NCI-H446 treated with DMSO at 0.1 percent for 48 hours (cell line): ENCODE measurements at regions not wholly inside any gene's neighbourhood (a gene's known extent, or its start where the extent isn't known, plus 50 kb on each side); places are given as distances from the start of the nearest gene placed in this dataset.

ENCODE experiments used
- DNase-seq: peaks from one replicate; lab custom pipeline; 2025; lab: John Stamatoyannopoulos, UW

DNA sequence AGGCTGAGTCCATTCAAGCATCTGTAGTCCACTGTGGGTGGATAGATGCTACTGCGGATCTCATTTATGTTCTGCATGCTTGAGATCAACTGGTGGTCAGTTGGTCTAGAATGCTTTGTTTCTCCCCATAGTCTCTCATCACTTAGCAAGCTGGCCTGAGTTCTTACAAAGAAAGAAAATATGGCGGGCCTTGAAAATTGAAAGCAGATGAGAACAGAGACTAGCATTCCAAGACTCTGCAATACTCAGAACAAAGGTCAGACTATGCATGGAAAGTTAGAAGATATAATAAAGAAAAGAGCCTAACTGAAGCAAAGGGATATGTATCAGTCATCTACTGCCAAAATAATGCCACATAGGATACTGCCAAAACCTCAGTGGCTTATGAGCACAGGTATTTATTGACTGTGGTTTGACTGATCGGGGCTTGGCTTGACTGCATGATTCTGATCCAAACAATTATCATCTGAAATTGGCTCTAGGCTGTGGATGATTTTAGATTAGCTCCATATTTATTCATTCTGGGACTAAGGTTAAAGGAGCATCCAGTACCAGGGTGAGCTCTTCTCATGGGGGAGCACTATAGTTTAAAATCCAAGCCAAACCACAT lies 258.9 kb downstream of the TAF11L14 start:
- DNase-seq, result no peak

DNA sequence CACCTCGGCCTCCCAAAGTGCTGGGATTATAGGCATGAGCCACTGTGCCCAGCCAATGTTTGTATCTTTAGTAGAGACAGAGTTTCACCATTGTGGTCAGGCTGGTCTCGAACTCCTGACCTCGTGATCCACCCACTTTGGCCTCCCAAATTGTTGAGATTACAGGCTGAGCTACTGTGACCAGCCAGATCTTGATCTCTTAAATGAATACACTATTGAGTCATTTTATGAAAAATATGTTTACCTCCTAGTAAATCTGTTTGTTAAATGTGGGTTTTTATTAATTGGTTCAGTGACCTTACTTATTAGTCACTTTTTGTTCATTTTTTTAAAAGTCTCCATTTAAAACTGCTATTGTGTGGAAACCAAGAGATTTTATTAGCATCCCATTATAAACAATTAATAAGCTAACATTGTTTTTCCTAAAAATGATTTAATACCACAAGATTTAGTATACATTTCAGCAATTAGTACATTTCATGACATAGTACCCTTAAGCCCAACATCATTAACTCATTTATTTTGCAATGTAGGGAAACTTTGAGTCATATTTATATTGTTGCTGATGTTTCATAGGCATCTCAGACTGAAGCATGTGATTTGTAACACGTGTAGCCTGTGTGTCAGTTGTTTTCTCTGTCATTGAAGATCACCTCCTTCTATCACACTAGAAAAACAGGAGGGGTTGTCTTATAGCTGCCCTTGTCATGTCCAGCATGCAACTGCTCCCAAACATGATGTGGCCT lies 261.2 kb downstream of the TAF11L14 start:
- DNase-seq, result no peak

DNA sequence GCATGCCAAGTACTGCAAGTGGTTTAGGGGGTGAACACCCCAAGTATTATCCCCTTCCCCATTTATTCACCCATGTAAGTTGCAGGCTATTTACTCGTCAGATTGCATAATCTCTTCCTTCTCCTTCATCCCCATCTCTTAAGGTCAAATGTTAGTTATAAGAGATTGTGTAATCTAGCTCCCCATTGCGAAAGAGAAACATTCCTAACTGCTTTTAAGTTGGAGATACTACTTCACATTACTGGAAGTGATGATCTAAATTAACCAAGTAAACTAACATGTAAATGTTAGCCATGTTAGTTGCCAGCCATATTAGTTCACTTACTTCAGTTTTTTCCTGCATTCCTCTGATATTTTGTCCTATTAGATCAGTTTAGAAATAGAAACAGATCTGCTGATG lies 262.3 kb downstream of the TAF11L14 start:
- DNase-seq, result no peak

DNA sequence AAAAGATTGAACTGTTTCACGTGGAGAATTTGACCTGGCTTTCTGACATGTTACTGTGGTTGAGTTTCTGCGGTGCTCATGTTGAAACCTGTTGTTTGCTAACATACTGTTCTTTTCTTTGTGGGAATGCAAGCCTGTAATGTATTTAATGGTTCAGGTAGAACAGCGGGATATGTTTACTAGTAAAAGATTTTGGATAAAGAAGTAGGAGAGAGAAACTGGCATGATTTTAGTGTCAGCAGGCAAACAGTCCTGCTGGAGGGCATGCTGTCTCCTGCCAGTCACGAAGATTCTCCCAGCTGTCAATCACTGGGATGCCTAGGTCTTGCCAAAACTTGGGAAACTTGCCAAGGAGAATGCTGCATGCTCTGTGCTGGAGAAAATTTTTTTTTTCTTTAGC lies 263.5 kb downstream of the TAF11L14 start:
- peak; percentile 90 for DNase-seq

DNA sequence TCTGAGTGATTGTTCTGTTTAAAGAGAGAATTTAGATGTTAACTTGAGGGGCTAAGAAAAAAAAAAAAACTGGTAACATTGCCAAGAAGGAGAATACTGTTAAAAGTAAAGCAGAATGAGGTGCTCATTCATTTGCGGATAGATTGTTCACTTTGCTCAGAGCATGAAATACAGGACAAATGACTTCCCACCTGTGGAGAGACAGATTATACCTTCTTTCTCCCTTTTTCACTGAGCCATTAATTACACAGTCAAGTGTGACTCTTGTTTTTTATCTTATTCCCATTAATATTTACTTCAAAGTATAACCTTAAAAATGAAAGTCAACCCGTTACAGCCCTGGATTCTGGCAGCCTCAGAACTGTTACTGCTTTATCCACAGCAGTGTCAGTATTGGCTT lies 264.5 kb downstream of the TAF11L14 start:
- no peak for DNase-seq

DNA sequence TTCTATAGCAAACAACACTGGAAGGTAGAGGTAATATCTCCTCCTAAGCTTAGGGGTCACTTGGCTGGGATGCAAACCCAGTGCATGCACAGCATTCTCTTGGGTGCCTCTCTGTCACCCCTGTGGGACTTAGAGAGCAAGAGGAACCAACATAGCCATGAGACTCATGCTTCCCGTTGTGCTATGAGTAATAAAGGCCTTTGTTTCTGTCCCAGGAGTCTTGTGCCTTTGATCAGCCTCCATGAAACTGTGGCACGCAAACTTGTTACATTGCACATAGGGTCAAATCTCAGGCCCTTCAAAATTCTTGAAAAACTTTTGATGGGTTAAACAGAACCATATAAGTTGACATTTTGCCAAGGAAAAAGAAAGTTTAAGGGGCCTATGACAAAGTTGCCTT lies 272.8 kb downstream of the TAF11L14 start:
- DNase-seq, result no peak

DNA sequence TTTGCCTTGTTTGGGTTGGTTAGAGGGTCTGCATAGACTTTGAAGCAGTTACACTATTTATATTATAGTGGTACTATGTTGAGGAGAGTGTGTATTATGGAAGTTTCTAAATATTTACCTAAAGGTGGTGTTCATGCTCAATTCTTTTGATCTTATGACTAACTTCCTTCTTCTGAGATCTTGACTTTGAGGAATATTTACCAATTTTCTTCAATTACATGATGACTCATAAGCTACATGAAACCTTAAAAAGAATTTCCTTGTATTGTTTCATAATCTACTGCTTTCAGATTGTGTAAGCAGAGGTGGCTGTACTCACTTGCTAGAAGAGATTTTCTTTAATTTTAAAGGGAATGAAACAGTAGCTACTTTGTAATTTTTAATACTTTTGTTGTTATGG lies 276.1 kb downstream of the TAF11L14 start:
- no peak for DNase-seq

DNA sequence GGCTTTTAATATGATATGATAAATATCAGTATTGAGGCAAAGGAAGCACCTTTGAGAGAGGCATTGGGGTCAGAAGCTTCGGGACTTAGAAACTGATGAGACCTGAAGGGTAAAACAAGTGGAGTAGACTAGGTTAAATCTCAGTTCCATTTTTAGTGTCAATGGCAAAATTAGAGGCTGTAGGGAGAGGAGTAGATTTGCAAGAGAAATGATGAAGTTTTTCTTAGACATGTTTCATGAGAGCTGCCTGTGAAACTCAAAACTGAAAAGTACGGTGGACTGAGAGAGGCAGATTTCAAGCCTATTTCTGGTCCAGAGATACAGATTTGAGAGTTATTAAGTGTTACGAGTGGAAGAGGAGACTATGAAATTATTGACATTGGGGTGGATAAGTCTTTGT lies 278.5 kb downstream of the TAF11L14 start:
- DNase-seq, result no peak

DNA sequence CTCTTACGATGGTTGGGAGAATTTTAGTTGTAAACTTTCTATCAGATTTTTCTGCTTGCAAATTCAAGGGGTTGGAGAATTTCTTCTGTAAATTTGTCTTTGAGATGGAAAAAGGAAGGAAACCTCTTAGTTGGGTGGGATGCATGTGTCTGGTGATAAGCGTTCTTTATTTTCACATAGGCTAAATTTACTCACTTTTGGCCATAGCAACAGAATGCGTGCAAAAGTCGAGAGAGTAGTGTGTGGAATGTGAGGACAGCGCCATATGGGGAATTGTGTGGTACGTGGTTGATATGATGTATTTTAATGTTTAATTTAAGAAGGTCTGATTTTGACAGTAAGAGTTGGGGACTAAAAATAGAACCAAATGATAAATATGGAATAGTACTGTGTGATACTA lies 282.2 kb downstream of the TAF11L14 start:
- DNase-seq, result no peak

DNA sequence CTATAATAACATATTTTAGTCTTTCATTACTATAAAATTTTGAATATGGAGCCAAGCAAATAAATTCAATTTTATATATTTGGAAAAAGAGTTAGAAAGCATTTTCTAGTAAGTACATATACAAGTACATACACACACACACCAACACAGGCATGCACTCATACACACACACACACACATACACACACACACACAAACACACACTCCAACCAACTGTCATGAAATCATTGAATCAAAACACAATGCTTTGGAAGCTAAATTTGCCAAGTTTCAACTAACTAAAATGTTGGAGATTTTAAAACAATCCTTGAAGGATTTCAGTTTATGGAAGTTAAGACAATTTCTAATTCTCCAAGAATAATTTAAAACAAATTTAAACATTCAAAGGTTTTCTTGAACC lies 283.2 kb downstream of the TAF11L14 start:
- no peak for DNase-seq

DNA sequence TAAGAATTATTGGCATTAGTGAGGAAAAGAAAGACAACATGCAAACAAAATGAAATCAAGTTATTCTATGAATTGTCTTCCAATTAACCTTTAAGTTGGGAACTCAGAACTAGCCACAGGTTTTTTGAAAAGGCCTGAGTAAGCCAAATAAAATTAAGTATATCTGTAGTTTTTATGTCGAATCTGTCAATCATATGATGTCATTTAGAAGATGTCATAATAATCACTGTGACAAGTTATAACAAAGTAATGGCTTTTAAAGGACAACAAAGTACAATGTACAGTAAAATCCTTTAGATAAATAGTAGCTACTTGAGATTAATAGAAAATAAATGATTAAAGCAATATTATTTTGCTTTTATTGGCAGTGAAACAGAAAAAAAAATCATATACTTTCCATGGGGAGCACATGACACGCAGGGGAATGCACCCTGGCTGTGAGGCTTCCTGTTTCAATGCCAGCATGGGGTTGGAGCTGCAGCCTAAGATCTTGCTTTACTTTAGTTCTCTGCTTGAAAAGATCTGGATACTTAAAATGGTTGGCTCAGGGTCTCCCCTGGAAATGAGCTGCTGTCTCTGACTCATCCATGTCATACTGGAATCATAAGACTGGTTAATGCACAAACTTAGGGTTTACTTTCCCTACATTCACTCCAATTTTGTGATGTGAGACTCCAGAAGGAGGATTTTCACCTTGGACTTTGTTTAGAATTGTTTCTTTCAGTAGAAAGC lies 284.3 kb downstream of the TAF11L14 start:
- DNase-seq, result peak; percentile 46

DNA sequence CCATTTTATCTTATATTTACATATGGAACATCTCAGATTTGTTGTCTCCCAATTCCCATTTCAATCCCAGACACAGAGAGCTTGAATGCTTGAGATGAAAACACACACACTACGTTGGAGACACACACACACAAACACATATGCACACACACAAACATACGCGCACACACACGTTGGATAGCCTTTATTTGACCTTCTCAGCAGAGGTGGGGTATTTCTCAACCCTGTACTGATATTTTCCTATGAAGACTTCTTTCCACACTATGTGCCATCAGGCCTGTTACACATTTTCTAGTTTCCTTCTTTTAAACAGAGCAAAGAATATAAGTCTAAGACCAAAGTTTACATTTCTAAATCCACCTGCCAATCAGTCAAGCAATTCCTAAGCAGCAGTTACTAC lies 291.0 kb downstream of the TAF11L14 start:
- DNase-seq, result no peak

DNA sequence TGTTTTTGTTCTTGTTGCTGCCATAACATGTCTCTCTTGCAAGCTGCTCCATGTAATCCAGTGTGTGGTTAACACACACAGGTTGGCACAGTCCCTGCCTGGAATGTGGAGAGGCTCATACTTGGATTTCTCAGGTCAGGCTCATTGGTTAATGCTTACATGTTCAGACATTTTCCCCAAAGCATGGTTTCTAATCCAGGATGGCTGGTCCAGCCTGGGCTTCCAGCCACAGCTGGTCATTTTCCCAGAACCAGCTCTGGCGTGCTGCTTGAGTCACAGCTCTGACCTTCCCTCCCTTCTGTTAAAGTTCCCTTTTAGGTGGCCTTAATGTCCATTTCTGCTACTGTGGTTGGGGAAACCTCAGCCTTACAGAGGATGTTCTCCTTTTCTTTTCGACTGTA lies 294.3 kb downstream of the TAF11L14 start:
- no peak for DNase-seq

DNA sequence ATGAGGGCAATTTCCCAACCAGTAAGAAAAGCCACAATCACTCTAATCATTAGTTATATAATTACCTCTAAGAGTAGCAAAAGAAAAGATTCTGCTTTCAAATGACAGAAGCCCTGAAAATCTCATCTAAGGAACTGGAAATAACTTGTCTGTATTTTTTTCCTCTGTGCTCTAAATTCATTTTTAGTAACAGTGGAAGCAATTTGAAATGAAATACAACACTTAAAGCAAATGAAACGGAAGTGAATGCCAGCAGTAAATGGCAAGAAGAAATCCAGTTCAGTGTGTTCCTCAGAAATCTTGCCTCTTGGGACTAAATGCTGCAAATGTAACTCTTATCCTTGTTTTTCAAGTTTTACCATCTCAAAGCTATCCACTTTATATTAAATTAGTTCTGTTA lies 294.9 kb downstream of the TAF11L14 start:
- no peak for DNase-seq

DNA sequence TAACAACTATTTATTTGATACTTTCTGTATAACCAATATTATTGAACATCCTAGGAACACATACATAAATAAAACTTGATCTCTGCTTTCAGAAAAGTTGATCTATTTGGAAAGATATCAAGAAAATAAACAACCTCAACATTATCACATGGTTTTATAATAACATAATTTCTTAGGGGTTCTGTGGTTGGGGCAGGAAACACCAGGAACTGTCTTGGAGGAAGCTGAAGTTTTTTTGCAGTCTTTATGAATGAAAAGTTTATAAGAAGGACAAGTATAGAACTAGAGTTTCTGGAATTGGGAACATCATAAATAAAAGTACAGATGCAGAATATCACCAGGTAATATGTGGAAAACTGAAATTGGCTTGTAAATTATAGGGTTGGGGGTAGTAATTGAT lies 296.1 kb downstream of the TAF11L14 start:
- DNase-seq, result no peak

DNA sequence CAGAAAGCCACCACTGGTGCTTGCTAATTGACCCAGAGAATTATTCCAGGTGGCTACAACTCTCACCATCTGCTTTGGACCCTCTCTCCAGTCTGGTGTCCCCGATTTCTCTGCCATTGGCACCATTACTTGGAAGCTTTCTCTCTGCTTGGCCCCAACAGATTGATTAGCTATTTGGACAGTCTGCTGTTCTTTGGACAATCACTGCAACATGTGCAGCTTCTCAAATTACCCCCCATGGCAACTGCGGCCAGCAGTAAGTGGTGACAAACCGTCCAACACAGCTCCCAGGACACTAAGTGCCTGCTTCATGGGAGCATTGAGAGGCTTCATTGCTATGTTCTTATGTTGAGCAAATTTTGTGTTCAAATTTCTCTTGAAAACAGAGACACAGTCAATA lies 309.8 kb downstream of the TAF11L14 start:
- DNase-seq, result peak; percentile 90

DNA sequence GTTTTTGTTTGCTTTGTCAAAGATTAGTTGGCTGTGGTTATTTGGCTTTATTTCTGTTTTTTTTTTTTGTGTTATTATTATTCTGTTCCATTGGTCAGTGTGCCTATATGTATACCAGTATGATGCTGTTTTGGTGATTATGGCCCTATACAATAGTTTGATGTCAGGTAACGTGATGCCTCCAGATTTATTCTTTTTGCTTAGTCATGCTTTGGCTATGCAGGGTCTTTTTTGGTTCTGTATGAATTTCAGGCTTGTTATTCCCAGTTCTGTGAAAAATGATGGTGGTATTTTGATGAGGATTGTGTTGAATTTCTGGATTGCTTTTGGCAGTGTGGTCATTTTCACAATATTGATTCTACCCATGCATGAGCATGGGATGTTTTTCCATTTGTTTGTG lies 312.8 kb downstream of the TAF11L14 start:
- no peak for DNase-seq

DNA sequence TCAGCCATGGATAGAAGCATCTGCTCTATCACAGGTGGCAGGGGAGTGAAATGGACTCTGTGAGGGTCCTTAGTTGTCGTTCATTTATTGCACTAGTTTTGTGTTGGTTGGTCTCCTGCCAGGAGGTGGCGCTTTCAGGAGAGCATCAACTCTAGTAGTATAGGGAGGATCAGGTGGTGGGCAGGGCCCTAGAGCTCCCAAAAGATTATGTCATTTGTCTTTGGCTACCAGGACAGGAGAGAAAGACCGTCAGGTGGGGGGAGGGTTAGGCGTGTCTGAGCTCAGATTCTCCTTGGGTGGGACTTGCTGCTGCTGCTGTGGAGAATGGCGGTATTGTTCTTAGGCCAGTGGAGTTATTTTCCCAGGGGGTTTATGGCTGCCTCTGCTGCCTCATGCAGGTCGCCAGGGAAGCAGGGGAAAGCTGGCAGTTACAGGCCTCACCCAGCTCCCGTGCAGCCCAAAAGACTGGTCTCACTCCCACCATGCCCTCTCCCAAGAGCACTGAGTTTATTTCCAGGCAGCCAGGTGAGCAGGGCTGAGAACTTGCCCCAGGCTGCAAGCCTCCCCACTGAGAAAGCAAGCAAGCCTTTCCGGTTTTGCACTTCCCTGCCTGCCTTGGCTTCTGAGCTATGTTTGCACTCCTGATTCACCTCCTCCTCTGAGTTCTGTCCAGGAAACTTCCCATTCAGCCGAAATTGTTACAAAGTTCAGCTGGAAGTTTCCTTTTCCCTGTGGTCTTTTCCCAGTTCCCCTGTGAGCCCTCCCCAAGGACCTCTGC lies 317.3 kb downstream of the TAF11L14 start:
- DNase-seq, result no peak

DNA sequence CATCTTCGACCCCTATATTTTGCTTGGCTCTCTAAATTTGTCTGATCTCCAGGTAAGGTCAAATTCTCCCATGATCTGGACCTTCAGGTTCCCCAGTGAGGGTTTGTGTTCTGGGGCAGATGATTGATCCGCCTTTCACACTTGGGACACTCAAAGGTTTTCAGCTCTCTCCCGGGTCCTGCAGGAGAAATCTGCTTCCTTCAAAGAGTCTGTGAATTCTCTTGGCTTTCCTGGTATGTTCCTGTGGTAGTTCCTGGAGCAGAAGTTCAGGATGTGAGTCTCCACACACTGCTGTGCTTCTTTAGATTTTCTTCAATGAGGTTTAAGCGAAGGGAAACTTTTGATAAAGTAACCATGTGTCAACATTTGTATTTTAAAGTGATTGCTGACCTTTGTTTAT lies 318.0 kb downstream of the TAF11L14 start:
- no peak for DNase-seq

DNA sequence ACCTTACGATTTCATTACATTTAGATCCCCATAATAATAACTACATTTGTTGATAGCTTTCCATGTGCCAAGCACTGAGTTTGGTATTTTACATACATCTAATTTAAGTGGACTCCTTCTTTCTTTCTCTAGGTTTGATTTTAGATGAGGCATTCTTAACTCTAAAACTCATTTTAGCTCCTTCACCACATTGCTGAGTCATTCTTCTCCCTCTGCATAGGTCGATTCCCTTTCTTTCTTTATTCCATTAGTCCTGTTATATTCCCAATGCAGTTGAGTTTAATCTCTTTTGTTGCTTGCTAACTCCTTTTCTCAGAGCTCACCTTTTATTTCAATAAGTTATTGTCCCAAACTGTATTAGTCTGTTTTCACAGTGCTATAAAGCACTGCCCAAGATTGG lies 329.8 kb downstream of the TAF11L14 start:
- no peak for DNase-seq

DNA sequence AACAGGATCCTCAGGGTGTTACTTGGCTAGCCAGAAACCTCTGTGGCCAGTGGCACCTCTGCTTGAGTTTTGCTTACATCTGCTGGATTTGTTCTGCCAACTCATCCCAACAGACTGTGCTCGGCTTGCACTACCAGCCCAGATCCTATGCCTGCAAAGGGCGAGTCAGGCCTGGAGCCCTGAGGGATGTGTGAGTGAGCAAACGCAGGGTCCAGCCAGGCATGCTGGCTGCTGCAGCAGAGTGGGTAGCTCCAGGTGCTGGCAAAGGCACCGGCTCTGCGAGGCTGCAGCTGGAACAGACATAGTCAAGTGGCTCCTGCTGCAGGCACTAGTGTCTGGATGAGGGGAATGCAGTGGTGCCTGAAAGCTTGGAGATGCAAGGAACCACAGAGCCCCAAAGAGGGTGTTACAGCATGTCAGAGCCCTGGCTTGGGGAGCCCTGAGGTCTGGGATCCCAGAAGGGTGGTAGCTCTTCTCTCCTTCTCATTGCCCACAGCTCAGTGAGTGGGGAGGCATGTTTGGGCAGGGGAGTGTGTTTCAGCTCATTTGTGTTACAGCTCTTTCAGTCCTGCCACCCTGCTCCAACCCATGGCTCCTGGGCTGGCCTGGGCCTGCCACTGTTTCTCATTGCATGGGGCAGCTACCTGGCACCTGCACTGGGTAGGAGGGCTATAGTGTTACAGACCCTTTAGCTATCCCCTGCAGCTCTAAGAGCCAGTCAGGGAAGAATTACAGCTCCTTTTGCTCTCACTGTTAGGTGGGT lies 332.6 kb downstream of the TAF11L14 start:
- no peak for DNase-seq

DNA sequence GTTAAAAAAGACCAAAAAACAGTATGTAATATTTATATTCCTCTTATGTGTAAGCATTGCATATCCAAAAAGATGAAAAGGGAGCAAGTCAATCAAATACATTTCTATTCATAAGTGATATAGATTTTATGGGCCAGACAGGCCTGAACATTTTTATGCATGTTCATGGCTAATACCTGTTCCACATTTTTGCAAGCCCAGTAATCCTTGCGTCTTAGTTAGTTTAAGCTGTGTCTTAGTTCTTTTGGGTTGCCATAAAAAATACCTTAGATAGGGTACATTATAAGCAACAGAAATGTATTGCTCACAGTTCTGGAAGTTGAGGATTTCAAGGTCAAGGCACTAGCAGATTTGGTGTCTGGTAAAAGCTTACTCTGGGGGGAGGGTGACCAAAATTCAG lies 342.1 kb downstream of the TAF11L14 start:
- DNase-seq, result no peak
